ENCODE measurements at regions not wholly inside any gene's neighbourhood (a gene's known extent, or its start where the extent isn't known, plus 50 kb on each side); places are given as distances from the start of the nearest gene placed in this dataset.
"Not testable (repeated sequence)": the region's sequence is repeated elsewhere in the genome, so short reads cannot be mapped to it uniquely, and the experiment has no call there.

DNA sequence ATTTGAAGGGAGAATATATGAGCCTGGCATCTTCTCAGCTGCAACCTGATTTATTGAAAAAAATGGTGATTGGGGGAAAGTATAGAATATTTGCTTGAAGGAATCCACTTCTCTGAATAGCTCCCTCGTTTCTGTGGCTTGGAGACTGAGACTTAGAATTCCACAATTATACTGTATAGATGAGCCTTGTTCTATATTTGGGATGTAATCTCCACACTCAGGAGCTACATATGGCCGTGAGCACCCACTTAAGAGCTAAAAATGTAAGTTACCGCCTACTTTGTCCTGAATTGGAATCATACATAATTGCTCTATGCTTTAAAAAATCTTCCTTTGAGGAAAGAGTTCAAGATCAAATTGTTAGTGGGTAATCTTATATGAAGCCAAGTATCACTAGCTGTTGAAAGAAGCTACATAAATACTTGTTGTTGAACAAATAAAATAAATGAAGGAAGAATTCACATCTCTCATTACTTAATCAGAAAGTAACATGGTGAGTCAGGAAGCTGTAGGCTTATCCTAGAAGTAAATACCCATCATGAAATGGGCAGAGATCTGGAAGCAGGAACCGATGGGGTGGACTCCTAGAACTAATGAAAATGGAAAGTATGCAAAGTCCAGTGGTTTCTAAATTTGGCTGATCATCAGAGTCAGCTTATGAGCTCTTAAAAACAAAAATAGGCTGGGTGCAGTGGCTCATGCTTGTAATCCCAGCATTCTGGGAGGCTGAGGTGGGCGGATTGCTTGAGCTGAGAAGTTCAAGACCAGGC is 254.3 kb downstream of the SOX4 start:
- no peak for DNase-seq (ENCODE audit: low spot score)

DNA sequence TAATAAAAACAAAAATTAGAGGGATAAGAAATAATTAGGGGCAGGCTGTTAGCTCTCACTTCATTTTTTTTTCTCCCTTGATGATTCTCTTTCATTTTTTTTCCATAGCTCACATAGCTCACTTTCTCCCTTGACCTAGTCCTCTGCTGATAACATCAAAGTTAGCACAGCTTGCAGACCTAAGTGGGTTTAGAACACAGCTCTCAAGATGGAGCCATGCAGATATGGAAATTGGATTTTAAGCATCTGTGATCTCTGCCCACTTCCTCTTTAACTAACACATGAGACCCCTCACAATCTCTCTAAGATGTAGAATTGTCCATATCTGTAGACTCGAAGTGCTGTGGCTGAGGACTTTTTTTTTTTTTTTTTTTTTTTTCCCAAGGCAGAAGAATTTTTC is 257.1 kb downstream of the SOX4 start:
- DNase-seq (ENCODE audit: low spot score), result no peak

DNA sequence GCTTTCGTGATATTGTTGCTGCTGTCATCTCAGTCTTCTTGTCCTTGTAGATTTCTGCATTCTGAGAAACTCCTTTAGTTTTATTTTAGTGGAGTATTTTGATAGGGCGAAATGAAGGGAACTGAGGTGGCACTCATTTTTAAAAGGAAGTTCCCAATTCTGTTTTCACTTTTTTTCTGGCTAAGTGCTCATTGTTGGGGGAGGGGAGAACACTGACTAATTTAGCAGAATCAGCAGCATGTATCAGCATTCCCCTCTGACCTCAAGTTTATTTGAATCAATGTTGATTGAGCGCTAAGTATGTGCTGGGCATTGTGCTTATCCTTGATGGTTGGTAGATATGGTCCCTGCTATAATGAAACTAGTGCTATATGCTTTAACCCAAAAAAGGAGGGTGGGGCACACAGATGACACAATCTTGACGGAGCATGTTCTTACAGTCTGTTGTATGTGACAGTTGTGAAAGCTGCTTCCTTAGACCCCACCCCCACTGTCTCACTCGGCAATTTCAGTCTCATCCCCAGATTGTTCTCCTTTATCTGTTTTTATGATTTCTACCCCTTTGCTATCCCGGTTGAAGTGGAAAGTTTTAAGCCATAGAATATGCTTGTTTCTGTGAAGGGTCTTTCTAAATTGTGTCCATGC is 262.4 kb downstream of the SOX4 start:
- DNase-seq (ENCODE audit: low spot score), result no peak

DNA sequence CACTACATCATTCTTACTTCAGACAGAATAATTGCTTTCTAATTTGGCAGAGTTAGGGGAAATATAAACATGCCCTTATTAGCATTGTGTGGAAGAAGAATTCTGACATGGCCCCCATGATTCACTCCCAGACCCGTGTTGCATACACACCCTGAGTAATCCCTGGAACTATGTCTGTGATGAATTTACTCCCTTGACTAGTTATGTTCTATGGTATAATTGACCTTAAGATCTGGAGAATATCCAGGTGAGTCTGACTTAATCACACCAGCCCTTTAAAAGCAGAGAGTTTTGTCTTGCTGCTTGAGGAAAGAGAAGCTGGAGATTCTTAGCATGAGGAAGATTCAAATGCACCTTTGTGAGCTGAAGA is 262.9 kb downstream of the SOX4 start:
- DNase-seq (ENCODE audit: low spot score), result no peak

DNA sequence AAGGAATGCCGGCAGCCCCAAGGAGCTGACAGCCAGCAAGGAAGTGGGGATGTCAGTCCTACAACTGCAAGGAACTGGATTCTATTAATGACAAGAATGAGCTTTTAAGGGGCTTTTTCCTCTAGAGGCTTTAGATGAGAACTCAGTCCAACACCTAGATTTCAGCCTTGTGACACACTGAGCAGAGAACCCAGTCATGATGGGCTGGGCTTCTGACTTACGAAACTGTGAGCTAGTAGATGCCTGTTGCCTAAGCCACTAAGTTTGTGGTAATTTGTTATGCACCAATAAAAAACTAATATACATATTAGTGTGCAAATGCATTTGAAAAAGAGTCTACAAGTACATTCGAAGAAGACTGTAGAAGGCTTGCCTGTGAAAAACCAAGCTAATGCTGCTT is 263.3 kb downstream of the SOX4 start:
- DNase-seq (ENCODE audit: low spot score), result no peak

DNA sequence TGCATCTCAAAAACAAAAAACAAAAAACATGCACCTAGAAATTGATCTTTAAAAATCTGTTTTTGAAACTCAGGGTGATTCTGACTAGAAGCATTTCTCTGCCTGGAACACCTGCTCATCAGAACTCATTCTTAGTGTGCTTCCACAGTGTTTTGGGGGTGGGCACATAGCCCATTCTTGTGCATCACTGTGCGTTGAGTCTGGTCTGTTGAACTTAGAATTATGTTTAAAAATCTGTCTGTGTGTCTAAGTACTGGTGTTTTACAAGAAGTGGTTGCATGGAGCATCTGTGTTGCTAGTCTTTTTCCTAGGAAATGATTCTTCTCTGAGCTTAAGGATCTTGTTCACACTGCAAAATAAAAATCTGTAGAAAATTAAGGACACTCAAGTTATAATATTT is 264.5 kb downstream of the SOX4 start:
- DNase-seq (ENCODE audit: low spot score), result no peak

DNA sequence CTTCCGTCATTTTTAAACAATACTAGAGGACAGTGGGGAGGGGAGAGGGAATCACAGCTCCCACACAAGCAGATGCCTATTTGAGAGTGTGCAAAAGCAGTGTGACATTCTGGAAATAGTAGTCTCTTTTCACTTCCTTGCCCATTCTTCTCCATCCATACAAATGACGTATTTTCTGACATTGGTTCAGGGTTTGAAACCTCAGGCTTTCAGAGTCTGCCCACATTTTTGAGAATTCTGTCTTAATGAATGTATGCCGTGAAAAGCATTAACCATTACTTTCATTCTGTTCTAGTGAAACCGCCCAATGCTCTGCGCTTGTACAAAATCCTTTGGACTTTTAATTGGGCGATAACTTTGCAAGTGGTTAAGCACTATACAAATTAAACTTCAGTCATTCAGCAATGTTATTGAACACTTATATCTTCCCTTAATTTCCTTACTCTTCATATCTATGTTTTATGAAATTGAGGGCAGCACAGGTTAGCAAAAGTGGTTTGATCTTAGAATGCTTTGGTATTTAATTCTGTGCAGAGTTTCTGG is 265.7 kb downstream of the SOX4 start:
- no peak for DNase-seq (ENCODE audit: low spot score)

DNA sequence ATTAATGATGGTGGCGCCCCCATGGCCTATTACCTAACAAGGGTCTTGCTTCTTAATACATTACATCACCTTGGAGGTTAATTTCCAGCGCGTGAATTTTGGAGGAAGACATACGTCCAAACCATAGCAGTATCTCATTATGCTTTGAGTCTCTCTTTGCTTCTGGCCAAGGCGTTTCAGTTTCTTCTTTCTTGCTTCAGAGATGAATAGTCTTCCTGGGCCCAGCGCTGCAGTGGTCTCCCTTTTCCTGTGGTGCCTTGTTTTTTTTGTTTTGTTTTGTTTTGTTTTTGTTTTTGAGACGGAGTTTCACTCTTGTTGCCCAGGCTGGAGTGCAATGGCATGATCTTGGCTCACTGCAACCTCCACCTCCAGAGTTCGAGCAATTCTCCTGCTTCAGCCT is 268.4 kb downstream of the SOX4 start:
- DNase-seq (ENCODE audit: low spot score), result no peak

DNA sequence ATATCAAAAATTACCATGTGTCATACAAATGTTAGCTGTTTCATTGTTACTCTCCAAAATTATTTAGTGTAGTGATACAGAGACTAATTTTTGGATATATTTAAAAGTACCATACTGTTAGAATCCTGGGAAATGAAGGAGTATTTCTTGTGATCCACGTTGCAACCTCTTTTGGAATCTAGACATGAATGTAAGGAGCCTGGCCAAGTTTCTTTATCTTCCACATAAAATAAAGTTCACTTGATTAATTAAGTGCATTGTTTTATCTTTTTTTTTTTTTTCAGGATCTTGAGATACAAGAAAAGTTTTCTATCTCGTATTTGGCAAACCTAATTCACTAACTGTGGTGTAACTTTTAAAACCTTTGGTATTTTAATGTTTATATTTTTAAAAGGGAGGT is 270.7 kb downstream of the SOX4 start:
- no peak for DNase-seq (ENCODE audit: low spot score)

DNA sequence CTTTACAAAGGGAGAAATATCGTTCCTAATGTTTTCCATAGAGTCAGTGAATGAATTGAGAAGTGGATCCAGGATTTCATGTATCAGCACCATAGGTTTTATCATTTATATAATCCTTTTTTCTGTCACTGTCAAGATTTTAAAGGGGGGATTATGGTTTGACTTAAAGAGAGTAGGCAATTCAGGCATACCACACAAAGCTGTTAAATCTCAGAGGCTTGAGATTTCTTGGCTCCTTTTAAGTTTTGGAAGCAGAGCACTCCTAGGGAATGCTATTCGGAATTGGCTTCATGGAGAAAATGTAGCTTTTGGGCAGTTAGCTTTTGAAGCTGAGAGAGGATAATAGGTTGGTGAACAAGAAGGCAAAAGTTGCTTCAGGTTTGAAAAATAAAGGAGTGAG is 274.7 kb downstream of the SOX4 start:
- no peak for DNase-seq (ENCODE audit: low spot score)

DNA sequence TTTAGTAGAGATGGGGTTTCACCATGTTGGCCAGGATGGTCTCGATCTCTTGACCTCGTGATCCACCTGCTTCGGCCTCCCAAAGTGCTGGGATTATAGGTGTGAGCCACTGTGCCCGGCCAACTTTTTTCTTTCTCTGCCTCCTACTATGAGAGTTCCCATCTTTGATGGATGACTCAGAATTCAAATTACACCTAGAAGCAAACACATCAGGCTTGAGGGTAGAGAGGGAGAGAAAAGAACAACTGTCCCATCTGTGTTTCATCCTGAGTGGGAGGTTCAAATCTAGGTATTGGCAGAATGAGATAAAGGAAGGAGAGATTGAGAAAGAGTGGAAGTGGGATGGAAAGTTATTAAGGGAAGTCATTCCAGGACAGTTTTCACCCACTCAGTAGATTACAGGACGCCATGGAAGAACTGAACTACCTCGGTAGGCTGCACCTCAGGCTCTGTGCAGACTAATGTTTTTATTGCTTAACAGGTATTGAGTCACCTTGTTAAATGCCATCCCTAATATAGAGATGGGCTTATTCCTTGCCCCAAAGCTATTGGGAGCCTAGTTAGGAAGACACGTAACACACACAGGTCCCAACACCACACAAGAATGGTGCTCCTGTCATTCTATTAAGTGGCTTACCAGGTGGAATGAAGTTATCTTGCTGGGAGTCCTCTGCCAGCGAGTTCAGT is 275.7 kb downstream of the SOX4 start:
- no peak for DNase-seq (ENCODE audit: low spot score)

DNA sequence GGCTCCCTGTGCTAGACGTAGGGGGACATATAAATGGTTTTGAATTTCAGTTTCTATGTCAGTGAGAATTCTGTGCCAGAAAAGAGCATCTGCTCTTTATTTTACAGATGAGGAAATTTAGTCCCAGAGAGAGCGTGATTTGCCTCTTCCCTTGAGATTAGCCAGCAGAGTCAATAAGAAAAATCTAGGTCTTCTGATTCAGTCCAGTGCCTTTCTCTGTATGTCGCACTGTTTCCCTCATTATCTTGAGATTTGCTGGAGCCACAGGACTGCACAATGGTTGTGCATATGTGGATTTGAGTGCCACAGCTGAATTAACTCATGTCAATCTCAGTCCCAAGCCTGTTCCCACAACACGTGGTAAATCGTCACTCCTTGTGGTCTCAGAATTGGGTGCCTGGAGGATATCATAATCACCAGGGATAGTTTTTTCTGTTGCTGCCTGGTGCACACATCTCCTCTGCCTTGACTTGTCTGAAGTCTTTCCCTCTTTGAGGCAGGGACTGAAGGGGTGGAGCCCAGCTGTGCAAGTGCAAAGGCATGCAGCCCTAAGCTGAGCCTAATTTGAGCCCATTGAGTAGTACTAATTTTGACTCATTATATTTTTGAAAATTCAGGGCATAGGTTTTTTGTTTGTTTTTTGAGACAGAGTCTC is 276.7 kb downstream of the SOX4 start:
- no peak for DNase-seq (ENCODE audit: low spot score)

DNA sequence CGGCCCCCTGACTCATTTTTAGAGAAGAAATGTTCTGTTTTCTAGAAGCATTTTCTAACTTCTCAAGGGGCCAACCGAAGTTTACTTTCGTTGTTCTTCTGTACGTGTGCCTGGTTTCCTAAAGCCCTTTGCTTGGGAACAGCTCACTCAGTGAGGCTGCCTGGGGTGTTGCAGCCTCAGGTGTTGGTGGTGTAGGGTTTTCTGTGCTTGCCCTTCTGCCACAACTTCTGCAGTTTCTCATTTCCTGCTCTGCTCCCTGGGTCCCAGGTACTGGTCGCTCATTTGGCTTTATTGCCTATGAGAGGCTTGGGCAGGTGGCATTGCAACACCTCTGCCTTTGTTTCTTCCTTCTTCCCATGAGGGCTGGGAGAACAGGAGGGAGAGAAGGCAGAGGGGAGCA is 278.3 kb downstream of the SOX4 start:
- DNase-seq (ENCODE audit: low spot score), result no peak

DNA sequence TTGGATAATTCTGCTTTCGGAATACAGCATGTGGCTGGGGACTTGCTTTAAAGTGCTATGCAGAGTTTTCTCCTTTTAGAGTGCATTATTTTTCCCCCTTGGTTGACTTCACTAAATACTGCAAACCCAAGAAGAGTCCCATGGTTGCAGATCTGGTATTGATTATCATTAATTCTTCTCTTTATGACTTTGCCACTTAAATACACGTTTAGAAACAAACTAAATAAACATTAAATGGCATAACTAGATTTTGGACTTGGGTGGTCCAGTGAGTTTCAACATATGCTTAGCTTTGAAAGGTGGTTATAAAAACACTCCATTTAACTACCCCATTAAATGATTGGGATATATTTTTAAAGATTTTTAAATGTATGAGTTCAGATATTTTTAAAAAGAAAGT is 279.2 kb downstream of the SOX4 start:
- DNase-seq (ENCODE audit: low spot score), result no peak

DNA sequence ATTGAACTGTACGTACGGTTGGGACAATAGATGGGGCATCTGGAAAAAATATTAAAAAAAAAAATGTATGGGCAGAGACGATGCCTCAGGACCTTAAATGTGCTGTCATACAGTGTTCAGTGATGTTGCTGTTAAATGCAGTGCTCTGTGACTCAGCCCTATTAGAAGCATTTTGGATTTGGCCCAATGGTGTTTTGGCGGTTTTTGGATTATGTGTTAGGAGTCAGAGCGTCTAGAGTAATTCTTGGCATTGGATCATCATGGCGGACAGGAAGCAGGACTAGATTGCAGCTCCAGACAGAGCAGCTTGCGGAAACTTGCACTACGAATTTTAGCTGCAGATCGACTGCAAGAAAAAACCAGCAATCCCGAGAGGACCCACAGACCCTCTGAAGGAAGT is 280.0 kb downstream of the SOX4 start:
- DNase-seq (ENCODE audit: low spot score), result no peak

DNA sequence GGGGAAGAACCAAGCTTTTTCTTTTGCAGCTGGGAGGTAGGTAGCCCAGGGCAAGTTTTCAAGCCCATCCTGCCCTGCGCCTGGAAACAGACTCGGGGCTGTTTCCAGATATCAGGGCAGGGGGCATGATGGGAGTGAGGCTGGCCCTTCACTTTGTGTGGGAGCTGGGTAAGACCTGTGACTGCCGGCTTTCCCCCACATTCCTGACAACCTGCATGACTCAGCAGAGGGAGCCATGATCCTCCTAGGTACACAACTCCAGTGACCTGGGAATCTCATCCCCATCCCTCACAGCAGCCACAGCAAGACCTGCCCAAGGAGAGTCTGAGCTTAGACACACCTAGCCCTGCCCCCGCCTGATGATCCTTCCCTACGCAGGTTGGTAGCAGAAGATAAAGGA is 280.8 kb downstream of the SOX4 start:
- no peak for DNase-seq (ENCODE audit: low spot score)

DNA sequence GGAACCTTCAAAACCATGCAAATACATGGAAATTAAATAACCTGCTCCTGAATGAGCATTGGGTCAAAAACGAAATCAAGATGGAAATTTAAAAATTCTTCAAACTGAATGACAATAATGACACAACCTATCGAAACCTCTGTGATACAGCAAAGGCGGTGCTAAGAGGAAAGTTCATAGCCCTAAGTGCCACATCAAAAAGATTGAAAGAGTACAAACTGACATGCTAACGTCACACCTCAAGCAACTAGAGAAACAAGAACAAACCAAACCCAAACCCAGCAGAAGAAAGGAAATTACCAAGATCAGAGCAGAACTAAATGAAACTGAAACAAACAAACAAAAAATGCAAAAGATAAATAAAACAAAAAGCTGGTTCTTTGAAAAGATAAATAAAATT is 283.5 kb downstream of the SOX4 start:
- DNase-seq (ENCODE audit: low spot score), result not testable (repeated sequence)

DNA sequence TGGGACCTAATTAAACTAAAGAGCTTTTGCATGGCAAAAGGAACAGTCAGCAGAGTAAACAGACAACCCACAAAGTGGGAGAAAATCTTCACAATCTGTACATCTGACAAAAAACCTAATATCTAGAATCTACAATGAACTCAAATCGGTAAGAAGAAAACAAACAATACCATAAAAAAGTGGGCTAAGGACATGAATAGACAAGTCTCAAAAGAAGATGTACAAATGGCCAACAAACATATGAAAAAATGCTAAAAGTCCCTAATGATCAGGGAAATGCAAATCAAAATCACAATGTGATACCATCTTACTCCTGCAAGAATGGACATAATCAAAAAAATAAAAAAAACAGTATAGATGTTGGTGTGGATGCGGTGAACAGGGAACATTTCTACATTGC is 286.7 kb downstream of the SOX4 start:
- not testable (repeated sequence) for DNase-seq (ENCODE audit: low spot score)

DNA sequence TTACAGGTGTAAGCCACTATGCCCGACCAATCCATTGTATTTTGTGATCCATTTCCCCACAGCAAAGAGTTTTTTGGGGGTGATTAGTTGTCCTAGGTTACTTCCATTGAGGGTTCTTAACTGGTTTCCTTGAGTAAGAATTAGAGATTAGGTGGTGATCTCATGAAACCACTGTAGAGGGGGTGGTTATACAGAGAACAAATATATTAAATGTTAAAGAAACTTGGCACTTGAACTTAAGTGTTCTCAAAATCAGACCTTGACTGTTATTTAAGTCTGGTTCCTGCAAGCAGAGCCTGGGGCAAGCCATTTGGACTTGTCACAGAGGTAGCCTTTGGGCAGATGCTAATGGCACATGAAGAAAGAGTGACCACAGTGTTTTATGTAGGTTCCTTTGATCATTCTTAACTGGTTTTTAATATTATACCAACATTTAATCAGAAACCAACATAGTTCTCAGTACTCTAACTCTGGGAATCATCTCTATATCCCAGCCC is 288.5 kb downstream of the SOX4 start:
- no peak for DNase-seq (ENCODE audit: low spot score)

DNA sequence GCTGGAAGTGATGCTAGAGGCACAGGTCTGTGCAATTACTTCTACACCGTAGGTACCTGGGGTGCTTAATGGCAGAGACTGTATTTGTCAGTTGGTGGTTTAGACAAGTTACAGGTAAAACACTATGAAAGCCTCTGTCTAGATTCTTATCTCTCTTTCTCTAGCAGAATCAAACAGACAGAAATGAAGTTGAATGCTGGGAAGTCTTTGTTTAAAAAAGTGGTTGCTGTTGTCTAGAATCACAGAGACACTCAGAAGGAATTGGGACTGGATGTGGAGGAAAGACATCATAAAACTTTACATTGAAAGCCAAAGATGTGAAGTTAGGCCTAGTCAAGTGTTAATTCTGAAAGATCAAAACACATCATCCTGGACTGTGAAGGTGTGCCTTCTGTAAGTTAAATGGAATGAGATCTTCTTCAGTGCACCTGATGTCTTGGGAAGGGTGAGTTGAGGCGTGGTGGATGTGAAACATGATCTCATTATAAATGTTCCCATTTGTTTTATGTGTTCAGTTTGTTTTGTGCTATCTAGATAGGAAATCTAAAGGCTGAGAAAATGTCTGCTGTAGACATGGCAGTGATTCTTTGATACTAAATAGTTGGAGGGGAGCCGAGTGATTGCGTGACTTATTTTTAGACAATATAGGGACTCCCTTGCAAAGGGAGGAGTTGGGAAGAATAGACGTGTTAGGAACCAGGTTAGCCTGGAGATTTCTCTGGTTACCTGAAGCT is 290.2 kb downstream of the SOX4 start:
- no peak for DNase-seq (ENCODE audit: low spot score)

DNA sequence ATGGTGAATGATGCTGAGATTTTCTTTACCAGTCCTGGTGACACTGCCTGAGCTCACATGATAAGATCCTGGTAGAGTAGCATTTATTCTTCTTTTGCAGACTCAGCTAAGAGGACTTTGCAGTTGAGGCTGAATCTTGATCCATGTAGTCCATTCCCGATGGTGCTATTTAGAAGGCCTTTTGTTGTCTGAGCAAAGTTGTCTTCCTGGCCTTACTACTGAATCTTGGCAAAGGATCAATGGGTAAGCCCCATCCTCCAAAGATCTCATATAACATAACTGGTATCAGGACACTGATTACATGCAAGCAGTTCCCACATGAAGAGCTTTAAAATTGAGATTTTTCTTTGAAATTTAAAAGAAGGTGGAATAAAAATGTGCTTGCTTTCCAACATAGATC is 291.6 kb downstream of the SOX4 start:
- DNase-seq (ENCODE audit: low spot score), result no peak

Data from hematopoietic multipotent progenitor cell treated with erythropoietin and hydrocortisone succinate and interleukin-3 and kit ligand, for 15 days (in vitro differentiated cells).